ENCODE measurements at regions not wholly inside any gene's neighbourhood (a gene's known extent, or its start where the extent isn't known, plus 50 kb on each side); places are given as distances from the start of the nearest gene placed in this dataset.
"Not testable (repeated sequence)": the region's sequence is repeated elsewhere in the genome, so short reads cannot be mapped to it uniquely, and the experiment has no call there.

DNA sequence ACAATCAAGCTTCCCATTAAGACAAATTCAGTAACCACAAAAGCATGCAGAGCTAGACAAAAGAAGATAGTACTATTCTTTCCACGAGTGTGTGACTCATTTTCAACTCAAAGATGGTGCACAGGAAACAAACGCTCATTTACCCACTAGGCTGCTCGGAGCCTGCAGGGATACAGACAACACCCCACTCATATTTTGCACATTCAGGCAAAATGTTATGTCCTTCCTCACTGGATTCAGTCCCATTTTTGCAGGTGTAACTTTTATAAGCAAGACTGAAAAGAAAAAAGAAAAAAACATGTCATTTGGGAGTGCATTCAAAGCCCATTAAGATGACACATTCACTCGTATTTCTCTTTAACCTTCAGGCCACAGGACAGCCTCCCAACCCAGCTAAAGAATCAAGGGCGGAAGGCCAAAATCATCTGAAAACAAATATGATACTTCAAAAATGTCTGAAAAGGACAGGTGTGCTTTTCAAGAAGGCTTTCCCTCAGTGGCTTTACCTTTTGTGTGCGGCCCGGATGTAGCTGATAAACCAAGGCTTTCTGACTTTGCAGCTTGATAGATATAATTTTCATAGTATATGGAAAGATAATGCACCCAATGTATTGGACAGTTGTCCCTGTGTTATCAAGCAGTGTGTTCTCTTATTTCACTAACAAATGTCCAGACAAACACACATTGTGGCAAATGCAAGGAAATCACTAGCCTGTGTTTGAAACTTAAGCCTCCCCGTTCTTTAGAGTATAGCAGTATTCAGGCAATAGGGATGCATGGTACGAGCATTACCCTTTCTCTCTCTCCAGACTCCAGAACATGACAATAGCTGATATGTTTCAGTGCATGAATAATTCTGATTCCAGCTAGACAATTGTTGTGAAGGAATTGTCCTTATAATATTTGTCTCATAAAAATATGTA lies 147.8 kb upstream of the KRR1 start:
- DNase-seq: no peak

DNA sequence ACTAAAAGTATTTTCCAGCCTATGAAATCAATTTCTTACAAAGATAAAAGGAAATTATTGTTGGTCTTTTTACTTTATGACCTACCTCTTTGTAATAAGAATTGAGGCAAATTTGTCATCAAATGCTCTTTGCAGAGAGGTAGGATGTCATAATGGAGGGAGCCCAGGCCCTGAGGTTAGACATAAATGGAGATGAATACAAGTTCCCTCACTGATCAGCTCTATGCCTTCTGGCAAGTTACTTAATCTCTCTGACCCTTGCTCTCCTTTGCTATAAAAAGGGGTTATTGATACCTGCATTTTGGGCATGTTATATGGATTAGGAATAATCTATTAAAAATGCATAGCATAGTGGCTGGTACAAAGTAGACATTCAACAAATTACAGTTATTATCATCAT lies 146.9 kb upstream of the KRR1 start:
- no peak for DNase-seq

DNA sequence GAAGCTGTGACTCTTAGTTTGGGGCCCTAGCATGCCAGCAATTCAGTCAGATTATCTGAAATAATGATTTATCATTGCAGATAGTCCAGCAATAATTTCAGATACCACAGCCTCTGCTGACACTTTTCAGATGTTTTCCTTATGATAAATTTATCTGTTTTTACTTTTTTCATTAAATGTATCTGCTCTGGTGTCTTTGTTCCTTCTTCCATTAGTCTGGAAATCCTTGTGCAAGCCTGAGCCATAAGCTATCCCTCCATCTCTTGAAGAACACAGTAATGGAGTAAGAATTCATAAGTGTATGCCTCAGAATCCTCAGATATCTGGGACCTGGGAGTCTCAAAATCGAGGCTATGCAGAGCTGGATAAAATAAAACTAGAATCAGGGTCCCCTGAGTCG lies 146.4 kb upstream of the KRR1 start:
- no peak for DNase-seq

DNA sequence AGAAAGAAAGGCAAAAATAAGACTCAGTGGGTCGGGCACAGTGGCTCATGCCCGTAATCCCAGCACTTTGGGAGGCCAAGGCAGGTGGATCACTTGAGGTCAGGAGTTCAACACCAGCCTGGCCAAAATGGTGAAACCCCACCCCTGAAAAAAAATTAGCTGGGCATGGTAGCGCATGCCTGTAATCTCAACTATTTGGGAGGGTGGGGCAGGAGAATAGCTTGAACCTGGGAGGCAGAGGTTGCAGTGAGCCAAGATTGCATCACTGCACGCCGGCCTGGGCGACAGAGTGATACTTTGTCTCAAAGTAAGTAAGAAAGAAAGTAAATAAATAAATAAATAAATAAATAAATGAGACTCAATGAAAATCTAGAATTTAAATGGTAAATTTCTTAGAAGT lies 145.9 kb upstream of the KRR1 start:
- not testable (repeated sequence) for DNase-seq

DNA sequence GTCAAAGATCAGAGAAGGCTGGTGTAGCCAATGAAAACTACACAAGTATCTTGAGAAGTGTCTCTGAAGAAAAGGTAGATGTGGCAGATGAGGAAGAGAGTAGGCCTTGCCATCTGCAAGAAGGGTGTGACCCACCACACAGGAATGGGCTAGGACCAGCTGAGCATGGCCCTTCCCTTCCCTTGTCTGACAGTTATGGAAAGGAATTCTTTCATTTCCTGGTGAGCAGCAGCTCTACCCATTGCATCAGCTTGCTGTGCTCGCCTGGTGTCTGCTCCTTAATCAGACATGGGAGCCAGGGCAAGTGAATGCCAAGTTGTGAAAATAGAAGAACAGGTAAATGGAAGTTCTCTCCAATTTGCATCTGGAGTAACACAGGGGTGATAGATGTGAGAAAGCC lies 145.2 kb upstream of the KRR1 start:
- no peak for DNase-seq

DNA sequence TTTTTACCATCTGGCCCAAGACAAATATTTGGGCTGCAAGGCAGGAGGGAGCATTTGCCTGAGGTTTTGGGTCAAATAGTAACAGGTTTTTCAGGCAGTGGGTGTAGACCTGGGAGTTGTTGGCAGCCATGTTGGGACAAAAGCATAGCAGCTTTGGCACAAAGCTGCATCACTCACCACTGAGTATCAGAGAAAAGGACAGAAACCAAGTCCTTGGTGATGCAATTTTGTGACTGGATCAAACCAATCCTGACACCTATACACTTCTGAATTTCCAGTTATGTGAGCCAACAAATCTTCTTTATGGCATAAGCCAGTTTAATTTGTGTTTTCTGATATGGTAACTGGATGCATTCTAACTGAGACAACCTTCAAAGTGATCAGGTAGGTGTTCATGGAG lies 144.8 kb upstream of the KRR1 start:
- DNase-seq: no peak

DNA sequence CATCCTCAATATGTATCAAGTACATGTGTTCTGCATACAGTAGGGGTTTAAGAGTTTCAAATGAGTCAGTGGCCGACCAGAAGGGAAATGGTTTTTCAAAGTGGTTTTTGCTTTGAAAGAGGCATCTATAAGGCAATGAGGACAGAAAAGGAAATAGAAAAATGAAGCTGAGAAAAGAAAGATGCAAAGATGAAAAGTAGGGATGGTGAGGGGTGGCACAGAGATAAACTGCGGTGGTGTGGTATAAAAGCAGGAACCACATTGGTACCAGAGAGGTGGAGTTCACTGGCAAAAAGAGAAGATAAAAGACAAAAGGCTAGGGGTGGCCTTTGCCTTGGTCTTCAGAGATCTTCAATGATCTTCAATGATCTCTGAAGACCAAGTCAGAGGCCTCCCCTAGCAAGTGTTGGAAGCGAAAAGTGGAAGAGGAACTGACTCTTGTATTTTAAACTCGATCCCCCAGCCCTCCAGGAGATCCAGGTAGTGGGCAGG lies 144.0 kb upstream of the KRR1 start:
- DNase-seq: no peak

DNA sequence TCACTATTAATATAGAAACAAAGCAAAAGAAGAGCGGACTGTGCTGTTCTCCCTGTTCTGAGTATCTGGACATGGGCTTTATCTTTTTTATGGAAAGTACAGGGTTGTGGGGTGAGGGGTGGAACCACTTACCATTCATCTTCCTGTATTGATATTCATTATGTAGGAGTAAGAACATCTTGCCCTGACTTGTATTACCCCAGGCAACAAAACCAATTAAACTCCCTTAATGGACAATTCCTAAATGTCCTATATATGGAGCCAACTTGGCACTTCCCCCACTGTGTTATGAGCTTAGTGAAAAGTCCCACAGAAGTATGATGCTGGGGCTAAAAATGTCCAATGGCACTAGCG lies 139.9 kb upstream of the KRR1 start:
- no peak for DNase-seq

DNA sequence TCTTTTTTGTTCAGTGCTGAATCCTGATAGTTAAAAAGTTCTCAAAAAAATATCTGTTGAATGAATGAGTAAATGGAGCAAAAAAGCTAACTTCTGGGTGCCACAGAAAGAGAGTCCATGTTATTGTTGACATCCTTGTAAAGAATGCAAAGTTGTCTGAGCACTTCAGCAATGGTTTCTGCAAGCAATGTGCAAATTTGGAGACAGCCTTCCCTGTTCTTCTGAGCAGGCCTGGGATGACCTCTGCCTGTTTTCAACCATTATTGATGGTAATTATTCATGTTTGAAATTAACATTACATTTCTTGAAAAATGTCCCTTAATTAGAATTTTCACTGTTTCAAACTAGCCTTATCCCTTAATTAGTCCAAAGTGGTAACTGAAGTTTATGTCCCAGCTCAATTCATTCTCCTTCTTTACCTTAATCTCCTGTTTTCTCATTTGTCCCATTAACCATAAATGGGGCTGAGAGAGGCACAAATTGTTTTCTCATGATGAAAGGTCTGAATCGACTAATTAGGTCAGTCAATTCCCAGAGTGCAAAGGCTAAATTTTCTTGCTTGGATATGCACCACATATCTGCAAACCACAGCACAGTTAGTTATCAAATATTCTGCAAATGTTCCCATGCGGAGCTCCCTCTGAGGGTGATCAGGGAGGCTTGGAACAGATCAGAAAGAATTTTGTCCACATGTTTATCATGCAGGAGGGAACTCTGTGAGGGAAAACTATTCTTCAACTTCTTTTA lies 139.4 kb upstream of the KRR1 start:
- DNase-seq: no peak

DNA sequence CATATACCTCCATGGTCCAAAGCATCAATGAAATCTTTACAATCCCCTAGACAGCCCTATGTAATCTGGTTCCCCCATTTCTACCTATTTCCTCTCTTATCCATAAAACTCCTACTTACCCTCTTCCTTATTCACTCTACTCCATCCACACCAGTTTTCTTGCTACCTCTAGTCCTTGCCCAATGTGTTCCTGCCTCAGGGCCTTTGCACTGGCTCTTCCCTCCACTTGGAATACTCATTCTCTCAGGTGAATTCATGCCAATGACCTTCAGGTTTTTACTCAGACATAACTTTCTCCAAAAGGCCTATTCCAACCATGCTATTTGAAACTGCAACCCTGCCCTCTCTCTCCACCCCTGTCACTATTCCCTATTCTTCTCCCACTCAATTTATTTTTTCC lies 138.7 kb upstream of the KRR1 start:
- no peak for DNase-seq

DNA sequence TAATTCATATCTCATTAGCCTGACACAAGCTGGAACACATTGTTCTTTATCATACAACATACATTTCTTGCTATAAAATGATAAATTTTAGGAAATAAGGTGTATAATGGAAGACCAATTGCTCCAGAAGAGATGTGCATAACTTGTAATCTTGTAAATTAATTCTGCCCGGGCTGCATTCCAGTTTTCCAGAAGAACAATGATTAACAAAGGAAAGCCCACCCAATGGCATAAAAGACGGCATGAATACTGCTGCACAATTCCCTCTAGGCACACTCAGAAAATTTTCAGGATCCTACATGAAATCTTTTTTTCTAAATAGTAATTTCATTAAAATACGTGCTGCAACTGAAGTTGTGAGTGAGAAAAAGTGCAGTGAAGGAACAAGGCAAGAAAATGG lies 137.4 kb upstream of the KRR1 start:
- DNase-seq: no peak

DNA sequence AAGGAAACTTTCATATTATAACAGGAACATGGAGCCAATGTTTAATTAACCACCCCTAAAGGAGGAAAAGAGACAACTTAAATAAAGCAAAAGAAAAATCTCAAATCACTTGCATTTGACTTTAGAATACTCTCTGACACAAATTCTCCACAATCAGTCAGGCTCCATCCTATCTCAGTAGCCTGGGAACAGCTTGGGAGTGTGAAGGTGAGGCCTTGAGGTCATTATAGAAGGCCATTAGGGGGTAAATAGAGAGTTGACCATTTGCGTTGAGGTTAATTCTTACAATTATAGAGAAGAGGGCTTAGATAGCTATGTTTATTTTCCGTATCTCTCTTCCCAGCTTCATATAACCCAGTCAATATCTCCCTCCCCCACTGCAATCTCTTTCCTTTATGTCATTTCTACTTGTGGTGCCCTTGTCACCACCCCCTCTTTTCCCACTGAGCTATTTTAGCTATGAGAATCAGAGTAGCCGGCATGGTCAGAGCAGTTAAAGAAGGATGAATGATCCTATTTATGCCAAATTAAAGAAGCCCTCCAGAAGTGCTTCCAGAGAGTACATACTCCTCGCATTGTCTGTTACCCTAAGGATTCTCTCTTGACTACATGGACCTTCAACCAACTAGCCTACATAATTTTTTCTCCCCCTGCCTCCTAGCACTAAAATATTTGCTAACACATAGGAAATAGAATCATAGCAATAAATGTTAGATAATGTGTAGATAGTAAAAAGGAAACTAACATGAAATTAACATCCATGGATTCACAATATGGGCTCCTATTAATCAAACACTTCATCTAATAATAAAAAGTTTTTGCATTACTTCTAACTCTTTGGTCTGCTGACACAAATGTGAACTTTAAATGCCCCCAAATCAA lies 135.2 kb upstream of the KRR1 start:
- DNase-seq: no peak

DNA sequence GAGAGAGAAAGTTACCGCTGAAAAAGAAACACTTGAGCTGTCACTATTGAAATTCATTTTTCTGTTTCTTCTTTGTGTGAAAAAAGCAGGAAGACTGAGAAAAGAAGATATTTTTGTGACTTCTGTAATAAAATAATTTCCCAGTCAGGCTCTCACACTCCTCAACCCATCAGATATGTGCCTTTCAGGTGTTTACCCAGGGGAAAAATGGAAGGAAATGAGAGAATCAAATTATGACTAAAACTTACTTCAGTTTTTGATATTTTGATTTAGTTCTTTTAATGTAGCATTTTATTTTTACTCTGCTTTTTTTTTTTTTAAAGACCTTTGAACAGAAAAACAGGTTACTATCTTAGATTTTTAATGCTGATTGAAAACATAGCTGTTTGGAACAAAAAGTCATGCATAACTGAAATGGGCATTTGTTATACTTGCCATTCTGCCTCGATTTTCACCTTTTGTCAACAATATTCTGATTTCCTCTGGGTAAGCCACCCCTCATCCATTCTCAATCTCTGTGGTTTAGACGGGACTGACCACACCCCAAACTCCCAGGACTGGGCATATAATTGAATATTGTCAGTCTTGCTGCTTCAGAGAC lies 133.2 kb upstream of the KRR1 start:
- DNase-seq: no peak

DNA sequence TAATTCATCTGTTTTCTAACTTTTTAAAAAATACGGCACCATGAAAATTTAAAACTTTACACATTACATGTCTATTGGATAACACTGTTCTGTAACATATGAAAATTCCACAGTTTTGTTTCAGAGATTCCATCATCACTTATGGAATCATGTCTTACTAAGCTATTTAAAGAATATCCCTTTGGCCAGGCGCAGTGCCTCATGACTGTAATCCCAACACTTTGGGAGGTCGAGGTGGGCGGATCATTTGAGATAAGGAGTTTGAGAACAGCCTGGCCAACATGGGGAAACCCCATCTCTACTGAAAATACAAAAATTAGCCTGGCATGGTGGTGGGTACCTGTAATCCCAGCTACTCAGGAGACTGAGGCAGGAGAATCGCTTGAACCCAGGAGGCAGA lies 131.7 kb upstream of the KRR1 start:
- not testable (repeated sequence) for DNase-seq

DNA sequence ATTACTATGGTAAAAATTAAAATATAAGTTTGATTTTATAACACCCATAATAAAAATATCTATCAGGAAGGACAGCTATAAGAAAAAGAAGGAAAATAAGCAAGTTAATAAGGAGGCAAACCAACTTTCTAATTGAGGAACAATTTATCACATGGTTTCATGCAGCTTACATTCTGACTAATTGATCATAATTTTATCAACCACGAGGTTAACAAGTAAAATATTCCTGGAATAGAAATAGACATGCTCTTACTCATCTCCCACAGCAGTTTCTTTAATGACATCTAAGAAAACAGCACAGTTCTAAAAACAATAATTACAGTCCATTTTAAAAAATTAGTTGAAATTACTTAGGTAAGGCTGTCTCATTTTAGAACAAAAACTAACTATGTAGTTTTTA lies 130.8 kb upstream of the KRR1 start:
- DNase-seq: no peak

DNA sequence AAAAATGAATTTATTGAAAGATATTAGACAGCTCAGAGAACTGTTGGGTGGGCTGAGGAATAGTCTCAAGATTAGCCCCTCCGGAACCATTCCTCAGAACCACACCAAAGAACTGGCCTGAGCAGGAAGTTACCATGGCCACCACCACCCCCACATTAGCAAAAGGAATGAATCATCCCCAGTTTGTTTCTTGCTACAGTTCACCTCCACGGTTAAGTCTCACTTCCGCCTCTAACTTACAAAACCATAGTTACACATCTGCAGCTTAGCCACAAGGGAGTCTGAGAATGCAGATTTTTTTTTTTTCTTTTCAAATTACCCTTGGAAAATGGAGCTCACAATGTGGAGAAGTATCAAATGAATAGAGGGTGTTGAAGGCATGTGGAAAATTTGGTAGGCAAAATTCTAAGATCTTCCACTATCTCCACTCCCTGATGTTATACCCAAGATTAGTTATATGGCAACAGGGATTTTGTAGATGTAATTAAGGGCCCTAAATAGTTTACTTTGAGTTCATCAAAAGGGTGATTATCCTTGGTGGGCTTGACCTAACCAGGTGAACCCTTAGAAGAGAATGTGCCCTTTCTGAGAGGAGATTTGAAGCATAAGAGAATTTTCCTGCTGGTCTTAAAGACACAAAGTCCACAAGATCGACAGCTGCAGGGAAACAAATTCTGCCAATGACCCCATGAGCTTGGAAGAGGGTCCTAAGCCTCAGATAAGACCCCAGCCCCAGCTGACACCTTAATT lies 129.8 kb upstream of the KRR1 start:
- peak; percentile 22 to 27 for DNase-seq

DNA sequence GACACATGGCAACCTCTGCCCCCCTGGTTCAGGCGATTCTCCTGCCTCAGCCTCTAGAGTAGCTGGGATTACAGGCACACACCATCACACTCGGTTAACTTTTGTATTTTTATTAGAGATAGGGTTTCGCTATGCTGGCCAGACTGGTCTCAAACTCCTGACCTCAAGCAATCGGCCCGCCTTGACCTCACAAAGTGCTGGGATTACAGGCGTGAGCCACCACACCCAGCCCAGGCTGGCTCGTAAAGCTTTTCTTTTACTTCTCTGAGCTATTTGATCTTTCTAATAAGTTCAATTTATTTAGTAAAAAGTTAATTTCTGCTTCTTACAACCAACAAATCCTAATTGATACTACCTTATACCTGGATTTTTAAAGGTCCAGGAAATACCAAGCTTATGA lies 127.4 kb upstream of the KRR1 start:
- no peak for DNase-seq

DNA sequence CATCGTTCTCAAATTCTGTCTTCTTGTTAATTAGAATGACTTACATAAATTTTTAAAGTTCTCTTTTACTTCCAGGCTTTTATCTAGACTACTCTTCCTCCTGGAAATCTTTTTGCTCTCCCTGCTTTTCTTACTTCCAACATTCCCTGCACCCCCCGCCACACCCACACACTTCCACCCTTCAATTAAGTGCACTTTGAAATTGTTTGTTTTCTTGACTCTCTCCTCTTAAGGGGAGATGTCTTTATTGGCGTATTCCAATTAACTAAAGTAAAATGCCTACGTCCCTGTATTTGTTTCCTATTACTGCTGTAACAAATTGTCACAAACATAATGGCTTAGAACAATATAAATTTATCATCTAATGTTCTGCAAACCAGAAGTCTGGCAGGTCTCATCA lies 125.2 kb upstream of the KRR1 start:
- DNase-seq: no peak

DNA sequence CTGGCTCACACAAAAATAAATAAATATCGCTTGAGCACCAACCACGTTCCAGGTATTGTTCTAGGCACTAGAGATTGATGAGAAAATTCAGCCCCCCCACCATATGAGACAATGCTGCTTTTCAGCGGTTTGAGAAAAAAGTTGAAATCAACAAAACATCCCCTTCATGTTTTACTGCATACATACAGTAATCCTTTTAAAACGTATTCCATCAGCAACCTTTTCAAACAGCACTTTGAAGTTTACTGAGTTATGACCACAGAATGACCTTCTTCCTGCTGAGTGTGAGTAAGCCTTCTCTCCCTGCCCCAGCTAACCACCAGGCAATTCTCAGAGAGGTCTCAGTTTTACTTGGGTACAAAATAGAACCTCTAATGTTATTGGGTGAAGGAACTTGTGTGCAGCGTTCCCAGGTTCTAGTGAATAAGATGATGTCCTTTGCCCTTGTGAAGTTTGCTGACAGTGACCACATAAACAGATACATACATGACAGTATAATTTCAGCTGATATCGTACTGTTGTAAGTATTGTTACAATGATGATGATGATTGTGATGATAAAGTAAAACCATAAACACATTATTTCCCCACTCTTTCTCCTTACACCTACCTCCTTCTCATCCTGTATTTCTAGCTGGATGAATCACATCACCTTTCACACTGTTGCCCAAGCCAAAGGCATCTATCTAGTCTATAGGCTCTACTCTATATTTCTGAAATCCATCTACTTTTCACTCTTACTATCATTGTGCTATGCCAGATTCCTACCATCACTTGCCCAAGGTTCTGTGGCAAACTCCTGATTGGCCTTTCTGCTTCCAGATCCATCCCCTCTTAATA lies 124.4 kb upstream of the KRR1 start:
- DNase-seq: no peak

DNA sequence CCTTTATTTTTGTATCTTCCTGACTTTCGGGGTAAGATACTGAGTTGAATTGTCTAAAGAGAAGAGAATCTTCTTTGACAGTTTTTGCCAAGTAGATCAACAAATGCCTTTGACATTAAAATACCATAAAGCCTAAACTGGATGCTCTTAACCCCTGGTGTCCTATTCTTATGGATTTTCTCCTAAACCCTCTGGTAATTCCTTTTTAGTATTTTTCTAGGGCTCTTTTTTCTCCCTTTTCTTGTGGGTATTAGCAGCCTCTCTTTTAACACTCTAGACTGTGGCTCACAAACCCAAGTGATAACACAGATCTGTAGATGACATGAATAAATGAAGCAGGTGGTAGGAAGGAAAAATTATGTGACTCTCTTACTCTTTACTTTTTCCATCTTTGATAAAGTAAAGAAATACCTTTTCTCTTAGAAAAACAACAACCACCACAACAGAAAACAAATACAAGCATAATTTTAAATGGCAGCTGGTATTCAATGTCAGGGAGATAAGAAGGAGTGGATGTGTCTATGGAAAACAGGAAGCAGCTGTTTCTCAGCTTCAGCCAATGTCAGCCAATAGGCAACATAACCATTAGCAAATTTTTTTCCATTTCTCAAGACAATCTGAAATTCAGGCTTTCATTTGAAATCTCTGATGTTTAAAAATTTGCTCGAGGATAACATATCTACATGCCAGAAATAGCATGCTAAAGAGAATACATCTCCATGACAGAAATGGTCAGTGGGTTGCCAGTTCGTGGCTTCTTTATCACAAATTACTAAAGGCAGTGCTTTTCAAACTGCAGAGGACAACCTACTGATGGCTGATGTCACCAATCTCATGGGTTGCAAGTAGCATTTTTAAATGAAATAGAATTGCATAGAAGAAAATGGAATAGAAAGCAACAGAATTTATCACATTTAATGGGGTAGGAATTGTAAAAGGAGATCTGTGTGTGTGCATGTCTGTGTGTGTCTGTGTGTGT lies 123.1 kb upstream of the KRR1 start:
- no peak for DNase-seq

Measured in inflammatory macrophage treated with lipopolysaccharide for 1 hour (primary cell).